Uterus (tissue), 3 donors: ENCODE measurements at regions not wholly inside any gene's neighbourhood (a gene's known extent, or its start where the extent isn't known, plus 50 kb on each side); places are given as distances from the start of the nearest gene placed in this dataset.
A peak's percentile ranks its signal among the peaks of the same experiment; 100 is the strongest.
"Not testable (repeated sequence)": the region's sequence is repeated elsewhere in the genome, so short reads cannot be mapped to it uniquely, and the experiment has no call there.

ENCODE experiments used
- DNase-seq, 2 donors: peaks; one replicate each; pipeline ENCODE4 v3.0.0-alpha.2; 2019 to 2020
- H3K27ac ChIP-seq, 2 donors: fragments of 200-600 bp; sonication (generic); 1 replicate in 1 of 2; 2 replicates in 1 of 2; pipeline ENCODE4 v1.5.1; 2016 to 2018
- H3K27me3 ChIP-seq, 2 donors: fragments of 200-600 bp; sonication (generic); one replicate each; pipeline ENCODE4 v1.5.1; 2018 to 2019; ENCODE audit warnings: control low read depth in 1 of 2
- H3K36me3 ChIP-seq, 2 donors: fragments of 200-600 bp; sonication (generic); one replicate each; pipeline ENCODE4 v1.5.1; 2019; ENCODE audit warnings: control low read depth in 1 of 2
- H3K4me1 ChIP-seq, 2 donors: fragments of 200-600 bp; sonication (generic); one replicate each; pipeline ENCODE4 v1.5.1; 2018 to 2019; ENCODE audit warnings: control low read depth in 1 of 2
- H3K4me3 ChIP-seq, 2 donors: fragments of 200-600 bp; sonication (generic); 1 replicate in 1 of 2; 2 replicates in 1 of 2; pipeline ENCODE4 v1.5.1; 2018 to 2019; ENCODE audit warnings: mild to moderate bottlenecking in 1 of 2
- H3K9me3 ChIP-seq, 2 donors: fragments of 200-600 bp; sonication (generic); one replicate each; pipeline ENCODE4 v1.5.1; 2019; ENCODE audit warnings: control low read depth in 1 of 2
- POLR2A ChIP-seq, 2 donors: fragments of 450-650 bp; IDR thresholded peaks; one replicate each; pipeline ENCODE4 v1.6.1; 2016; ENCODE audit warnings: antibody characterized with exemption in 2 of 2, mild to moderate bottlenecking in 1 of 2, moderate library complexity in 1 of 2
- intact Hi-C: fragments of 100-400 bp; cut with DNase I; formaldehyde crosslinking; loops from one replicate; pipeline ENCODE4 v1.15.1; 2023; ENCODE audit warnings: low total_unique reads
- TF ChIP-seq, protein P1 (sequence below), 4 experiments: fragments of 200-600 bp in 2 of 4; fragments of 450-650 bp in 2 of 4; sonication (generic) in 2 of 4; IDR thresholded peaks; one replicate each; pipeline ENCODE4 v1.5.1; 2016 to 2019; ENCODE audit warnings: antibody characterized with exemption in 4 of 4, mild to moderate bottlenecking in 2 of 4, moderate library complexity in 1 of 4
- donor health status: DM: yes; HTN: yes; CAD: no.

DNA sequence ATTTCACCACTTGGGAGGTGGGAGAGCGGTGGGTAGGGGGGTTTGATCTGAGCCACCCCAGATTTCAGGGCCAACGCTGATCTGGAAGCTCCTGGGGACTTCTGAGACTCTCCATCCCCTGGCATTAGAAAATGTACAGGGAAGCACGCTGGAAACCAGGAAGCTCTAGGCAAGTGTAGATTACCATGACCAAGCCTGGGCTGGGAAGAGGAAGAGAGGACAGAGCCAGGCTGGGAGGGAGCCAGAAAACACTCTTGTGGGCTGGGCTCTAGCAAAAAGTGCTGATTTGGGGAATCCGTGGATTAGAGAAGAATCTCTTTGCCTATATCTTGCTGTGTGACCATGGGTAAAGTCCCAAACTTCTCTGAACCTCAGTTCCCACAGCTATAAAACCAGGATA lies 236.7 kb downstream of the BCL11B start:
- no peak overlapping the region for H3K4me3 ChIP-seq
- TF ChIP-seq, protein P1, sequence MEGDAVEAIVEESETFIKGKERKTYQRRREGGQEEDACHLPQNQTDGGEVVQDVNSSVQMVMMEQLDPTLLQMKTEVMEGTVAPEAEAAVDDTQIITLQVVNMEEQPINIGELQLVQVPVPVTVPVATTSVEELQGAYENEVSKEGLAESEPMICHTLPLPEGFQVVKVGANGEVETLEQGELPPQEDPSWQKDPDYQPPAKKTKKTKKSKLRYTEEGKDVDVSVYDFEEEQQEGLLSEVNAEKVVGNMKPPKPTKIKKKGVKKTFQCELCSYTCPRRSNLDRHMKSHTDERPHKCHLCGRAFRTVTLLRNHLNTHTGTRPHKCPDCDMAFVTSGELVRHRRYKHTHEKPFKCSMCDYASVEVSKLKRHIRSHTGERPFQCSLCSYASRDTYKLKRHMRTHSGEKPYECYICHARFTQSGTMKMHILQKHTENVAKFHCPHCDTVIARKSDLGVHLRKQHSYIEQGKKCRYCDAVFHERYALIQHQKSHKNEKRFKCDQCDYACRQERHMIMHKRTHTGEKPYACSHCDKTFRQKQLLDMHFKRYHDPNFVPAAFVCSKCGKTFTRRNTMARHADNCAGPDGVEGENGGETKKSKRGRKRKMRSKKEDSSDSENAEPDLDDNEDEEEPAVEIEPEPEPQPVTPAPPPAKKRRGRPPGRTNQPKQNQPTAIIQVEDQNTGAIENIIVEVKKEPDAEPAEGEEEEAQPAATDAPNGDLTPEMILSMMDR (IDR thresholded peaks at IDR 0.05): no peak
- no peaks in the 10 kb centered on the region for H3K27me3 ChIP-seq
- no peaks in the 10 kb centered on the region for H3K9me3 ChIP-seq
- peaks cover 0 to 4% of the 10 kb centered on the region in 2 donors for H3K4me1 ChIP-seq
- DNase-seq: peak in 1 of 2 donors; percentile 30
- intact Hi-C loops: no loop called here
- peak overlapping the region; percentile 6 to 36 for H3K27ac ChIP-seq
- H3K36me3 ChIP-seq: no peaks in the 10 kb centered on the region

DNA sequence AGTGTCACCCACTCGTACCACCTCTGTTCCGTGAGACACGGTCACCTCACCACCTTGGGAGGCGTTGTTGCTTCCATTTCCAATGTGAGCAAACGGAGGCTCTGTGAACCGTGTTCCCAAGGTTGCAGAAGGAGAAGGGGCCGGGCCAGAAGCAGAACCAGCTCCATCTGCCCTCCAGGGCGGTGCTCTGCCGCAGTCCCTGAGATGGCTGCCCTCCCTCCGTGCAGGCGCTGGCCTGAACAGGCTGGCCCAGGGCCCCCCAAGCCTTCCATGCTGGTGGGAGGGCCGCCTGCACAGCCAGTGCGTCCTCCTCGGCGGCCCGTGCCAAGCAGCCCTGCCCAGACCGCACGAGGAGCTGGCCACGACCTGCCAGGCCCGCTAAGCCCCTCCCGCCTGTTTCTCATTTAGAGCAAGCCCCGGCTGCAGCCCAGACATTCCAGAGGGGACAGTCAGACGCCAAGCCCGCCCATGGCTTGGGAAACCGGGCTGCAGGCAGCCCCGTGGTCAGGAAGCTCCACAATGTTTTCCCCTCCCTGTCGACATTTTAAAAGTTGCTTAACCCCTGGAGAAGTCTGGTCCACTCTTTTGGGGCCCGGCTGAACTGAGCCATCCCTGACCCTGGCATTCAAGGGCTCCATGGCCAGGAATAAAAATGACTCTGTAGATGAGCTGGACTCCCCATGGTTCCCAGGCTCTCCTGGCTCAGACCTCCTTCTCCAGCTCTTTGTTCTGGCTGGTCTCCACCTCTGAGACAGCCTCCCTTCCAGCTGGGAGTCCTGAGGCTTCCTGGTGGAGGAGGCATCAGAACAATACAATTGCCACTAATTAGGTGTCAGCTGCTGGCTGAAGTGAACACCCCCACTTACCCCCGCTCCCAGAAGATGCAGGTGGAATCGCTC lies 236.0 kb downstream of the BCL11B start:
- peak overlapping the region; percentile 56 to 63 for H3K27ac ChIP-seq
- H3K36me3 ChIP-seq: no peaks in the 10 kb centered on the region
- DNase-seq: peak; percentile 74 to 82
- H3K4me3 ChIP-seq: no peak overlapping the region
- TF ChIP-seq POLR2A (IDR thresholded peaks at IDR 0.05): no peak
- TF ChIP-seq, protein P1 (IDR thresholded peaks at IDR 0.05): no peak
- H3K4me1 ChIP-seq: peaks cover 0 to 4% of the 10 kb centered on the region in 2 donors
- intact Hi-C loops: no loop called here
- H3K27me3 ChIP-seq: no peaks in the 10 kb centered on the region
- H3K9me3 ChIP-seq: no peaks in the 10 kb centered on the region

DNA sequence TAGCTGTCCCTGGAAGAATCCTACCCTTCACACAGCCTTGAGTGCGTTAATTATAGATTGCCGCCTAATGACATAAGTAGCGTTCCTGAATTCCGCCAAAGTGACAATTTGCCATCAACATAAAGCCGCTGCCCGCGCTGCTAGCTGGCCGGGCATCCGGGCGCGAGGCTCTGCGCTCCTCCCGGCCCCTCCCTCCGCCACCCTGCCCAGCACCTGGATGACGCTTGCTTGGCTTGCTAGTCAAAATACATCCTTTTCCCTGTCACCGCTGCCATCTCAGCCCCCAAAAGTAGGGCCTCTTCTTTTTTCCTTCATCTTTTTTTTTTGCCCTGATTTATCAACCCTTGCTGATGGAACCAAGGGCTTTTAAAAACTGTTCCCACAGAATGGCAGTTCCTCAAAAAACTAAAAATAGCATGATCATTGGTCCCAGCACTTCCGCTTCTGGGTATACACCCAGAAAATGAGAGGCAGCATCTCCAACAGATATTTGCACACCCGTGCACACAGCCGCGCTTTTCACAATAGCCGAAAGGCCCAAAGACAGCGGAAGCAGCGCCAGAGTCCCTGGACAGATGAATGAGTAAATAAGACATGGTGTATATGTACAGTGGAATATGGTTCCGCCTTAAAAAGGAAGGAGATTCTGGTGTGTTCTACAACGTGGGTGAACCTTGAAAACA lies 235.2 kb downstream of the BCL11B start:
- Histone ChIP-seq H3K27me3 (no peaks in the 10 kb centered on the region), H3K27ac (peak overlapping the region; percentile 56 to 63), H3K4me3 (no peak overlapping the region), H3K4me1 (peaks cover 0 to 4% of the 10 kb centered on the region in 2 donors), H3K9me3 (no peaks in the 10 kb centered on the region), H3K36me3 (no peaks in the 10 kb centered on the region)
- DNase-seq: no peak
- TF ChIP-seq, protein P1 (IDR thresholded peaks at IDR 0.05): no peak
- no peak for TF ChIP-seq POLR2A (IDR thresholded peaks at IDR 0.05)
- intact Hi-C loops: no loop called here

DNA sequence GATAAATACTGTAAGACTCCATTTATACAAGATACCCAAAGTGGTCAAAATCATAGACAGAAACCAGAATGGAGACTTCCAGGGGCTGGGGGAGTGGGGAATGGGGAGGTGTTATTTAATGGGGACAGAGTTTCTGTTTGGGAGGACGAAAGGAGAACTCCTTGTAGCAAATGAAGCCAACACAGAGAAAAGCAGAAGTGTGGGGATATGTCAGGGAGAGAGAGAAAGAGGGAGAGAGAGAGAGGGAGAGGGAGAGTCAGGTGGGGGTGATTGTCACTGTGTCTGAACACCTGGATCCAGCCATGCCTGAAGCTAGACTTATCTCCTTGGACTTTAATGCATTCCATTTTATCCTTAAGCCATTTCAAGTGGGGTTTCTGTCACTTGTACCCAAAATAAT lies 234.7 kb downstream of the BCL11B start:
- intact Hi-C loops, DNase-seq, H3K27me3 ChIP-seq, H3K36me3 ChIP-seq, H3K4me1 ChIP-seq, H3K4me3 ChIP-seq, H3K9me3 ChIP-seq, H3K27ac ChIP-seq: not testable (repeated sequence)

DNA sequence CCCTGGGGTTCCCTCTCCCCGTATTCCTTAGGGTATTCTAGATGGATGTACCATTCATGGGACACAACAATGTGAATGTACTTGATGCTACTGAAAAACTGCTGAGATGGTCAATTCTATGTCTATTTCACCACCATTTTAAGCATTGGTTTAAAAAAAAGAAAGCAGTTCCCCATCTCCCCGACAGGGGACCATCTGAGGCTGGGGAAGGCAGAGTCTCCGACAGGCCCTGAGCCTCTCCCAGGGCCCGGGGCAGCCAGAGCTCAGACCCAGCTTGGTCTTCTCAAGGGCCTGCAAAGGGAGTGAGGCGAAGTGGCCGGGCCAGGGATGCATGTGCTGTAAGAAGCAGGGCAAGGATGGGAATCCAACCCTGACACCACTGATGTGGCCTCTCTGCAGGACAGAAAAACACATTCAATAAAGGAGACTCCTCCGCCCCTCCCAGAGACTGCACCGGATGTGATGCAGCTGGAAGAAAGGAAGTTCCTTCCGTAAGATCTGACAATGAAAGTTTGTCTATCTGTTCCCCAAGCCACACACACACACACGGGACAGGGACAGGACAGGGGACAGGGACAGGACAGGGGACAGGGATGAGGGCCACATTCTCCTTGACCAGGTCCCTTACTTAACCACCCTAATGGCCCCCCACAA lies 234.1 kb downstream of the BCL11B start:
- no peaks in the 10 kb centered on the region for H3K27me3 ChIP-seq
- no peak overlapping the region for H3K27ac ChIP-seq
- DNase-seq: no peak
- no peak overlapping the region for H3K4me3 ChIP-seq
- intact Hi-C loops: no loop called here
- peaks cover 0 to 4% of the 10 kb centered on the region in 2 donors for H3K4me1 ChIP-seq
- no peaks in the 10 kb centered on the region for H3K36me3 ChIP-seq
- no peaks in the 10 kb centered on the region for H3K9me3 ChIP-seq
- TF ChIP-seq, protein P1 (IDR thresholded peaks at IDR 0.05): no peak
- TF ChIP-seq POLR2A (IDR thresholded peaks at IDR 0.05): no peak
